GM19238 (cell line): ENCODE measurements at regions not wholly inside any gene's neighbourhood (a gene's known extent, or its start where the extent isn't known, plus 50 kb on each side); places are given as distances from the start of the nearest gene placed in this dataset.

ENCODE experiments used
- DNase-seq: peaks from one replicate; pipeline ENCODE4 v3.0.0; 2011; ENCODE audit warnings: low spot score; ENCODE audit not compliant: insufficient read length

DNA sequence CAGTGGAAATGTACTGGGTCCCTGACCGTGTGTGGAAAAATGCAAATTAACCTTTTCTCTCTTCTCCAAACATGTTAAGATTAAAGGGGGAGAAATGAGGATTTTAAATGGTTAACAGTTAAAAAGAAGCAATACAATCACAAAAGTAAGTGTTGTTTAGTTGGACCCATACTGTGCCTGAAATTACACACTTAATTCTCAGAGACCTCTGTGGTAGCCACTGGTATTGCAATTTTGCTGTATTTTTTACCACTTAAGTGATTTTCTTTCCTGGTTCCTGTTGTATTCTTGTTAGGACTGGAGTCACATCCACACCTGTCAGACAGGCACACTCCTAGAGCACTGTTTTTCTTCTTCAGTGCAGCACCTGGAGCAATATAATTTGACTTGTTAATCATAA, 179.6 kb upstream of the PDGFD start:
- DNase-seq = no peak

DNA sequence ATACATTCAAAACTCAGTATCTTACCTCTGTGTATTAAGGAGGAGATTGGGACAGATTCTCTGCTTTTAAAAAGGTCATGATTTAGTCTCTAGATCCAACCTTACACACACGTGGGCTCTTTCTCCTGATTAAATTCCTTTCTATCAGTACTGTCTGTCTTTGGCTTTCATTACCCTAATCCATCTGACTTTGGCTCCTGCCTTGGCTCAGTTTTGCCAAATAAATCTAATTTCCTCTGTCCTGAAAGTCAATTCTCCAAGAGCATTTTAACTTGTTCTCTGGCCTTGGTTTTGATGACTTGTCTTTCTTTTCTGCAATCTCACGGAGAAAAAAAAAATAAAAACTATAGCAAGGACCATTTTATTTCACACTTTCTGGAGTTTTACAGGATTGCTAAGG, 176.6 kb upstream of the PDGFD start:
- no peak for DNase-seq

GRCh38 chr11:104339380-104339831, 175.5 kb upstream of the PDGFD start:
- DNase-seq = no peak

DNA sequence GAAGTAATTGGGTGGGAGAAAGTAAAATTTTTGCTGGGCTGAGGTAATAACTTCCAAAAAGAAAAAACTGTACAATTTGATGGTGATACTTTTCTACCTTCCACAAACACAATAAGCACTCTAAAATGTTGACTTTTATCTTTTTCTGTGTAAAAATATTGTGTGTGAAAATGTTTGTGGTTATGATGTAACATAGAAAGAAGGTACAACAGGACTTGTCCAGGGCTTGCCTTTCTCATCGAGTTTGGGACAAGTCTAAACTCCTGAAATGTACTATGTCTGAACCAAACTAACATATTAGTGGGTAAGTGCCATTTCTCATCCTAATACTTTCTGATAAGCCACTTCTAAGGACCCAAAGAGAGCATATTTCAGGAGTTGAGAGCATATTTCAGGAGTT, 174.2 kb upstream of the PDGFD start:
- no peak for DNase-seq

DNA sequence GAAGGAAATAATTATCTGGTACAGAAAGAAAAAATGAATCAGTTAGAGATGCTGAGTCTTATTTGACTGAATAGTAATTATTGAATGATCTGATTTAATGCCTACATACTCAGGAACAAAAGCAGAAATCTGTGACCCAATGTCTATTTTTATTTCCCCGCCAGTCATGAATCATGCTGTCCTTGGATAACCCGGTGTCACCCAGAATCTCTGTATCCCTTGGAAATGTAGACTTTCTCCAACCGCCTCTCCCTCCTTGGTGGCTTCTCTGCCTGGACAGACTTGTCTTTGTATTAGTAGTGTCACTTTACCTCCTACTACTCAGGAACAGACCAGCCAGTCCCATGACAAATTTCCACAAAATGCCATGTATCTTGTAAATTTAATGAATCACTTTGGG, 173.3 kb upstream of the PDGFD start:
- DNase-seq = no peak

- DNase-seq = no peak
Measured at GRCh38 chr11:104333977-104334376, 170.0 kb upstream of the PDGFD start.

DNA sequence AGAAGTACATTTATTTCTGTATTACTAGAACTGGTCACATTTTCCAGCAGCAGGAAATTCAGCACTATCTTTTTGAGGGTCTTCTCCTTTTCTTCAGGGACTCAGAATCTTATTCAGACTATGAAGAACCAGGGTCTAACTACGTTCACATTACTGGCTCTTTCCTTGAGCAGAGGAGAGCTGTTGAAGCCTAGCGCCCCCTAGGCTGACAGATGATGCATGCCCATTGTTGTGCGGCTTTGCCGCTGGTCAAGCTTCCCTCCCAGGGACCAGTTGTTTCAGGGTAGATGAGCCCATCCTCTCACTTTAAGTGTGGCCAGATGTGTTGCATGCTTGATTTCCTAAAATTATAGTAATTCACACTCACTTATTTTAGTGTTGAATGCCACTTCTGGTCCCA, 168.2 kb upstream of the PDGFD start:
- no peak for DNase-seq

DNA sequence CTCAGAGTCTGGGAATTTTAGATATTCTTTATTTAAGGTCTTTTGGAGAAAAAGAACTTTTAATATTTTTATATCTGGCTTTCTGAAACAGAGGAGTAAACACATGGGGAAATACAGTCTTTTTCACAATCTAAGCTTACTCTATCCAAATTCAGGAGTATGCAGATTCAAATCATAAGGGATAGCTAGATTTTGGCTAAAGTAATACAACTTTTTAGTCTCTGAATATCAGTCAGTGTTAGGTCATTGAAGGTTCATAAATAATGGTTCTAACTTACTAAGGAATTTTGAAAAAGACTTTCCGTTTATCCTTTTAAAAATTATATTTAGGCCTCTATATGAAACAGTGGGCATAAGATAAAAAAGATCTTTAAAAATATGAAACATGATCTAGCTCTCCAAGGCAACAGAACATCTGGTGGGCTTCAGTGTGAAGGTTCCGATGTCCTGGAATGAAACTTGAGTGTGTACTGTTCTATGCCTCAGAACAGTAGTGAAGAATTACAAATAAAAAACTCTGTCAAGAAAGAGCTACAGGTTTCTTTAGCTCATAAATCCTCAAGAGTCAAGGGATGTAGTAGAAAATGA, 165.2 kb upstream of the PDGFD start:
- DNase-seq = no peak

- no peak for DNase-seq
Measured at GRCh38 chr11:104328512-104328907, 164.6 kb upstream of the PDGFD start.

GRCh38 chr11:104327861-104328511, 164.0 kb upstream of the PDGFD start:
- DNase-seq = no peak

- no peak for DNase-seq
Measured at GRCh38 chr11:104325093-104325492, 161.1 kb upstream of the PDGFD start.

DNA sequence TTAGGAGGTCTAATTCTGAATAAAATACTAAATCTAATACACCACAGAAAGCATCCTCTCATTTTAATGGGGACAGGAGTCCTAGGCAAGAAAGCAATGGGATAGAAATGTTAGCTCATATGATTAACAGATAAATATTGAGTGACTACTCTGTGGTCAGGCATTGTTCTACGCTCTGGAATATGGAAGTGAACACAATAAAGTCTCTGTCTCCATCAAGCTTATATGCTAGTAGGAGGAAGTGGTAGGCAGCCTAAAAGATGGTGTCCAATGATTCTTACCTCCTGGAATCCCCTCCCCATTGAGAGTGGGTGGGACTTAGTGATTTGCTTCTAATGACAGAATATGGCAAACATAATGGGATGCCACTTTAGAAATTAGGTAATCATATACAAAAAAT, 160.3 kb upstream of the PDGFD start:
- no peak for DNase-seq

GRCh38 chr11:104323841-104324240, 159.9 kb upstream of the PDGFD start:
- no peak for DNase-seq

DNA sequence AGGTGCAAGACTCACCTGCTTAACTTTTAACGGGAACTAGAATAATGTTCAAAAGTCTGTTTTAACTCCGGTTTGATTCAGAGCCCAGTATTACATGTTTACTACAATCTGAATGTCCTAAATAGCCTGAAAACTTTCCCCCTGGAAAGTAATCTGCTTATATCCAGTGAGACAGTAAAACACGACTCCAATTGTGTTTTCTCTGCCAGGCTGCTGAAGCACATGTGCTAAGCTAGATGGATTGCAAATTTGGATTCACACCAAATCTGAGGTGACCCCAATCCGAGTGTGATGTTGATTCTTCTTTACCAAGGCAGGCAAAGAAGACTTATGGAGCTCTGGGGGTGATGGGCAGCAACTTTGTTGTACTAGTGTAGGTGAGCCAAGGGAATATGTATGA, 158.7 kb upstream of the PDGFD start:
- no peak for DNase-seq

DNA sequence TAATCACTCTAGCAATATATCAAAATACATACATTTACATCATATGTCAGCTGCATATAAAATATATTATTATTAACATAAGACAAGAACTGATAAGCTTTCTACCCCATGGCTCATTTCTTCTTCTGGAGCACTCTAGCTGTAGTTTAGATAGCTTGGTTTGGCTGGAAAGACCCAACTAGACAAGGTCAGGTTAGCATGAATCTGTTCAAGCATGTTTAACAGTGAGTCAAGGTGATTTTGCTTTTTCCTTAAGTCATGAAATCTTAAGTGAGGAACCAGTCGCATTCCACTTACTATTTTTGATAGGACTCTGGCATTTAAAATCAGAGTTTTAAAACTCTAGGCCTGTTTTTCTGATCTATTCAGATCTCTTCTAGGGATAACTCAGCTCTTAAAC, 157.0 kb upstream of the PDGFD start:
- DNase-seq = no peak

GRCh38 chr11:104320097-104320496, 156.2 kb upstream of the PDGFD start:
- DNase-seq = no peak

GRCh38 chr11:104319396-104319795, 155.4 kb upstream of the PDGFD start:
- no peak for DNase-seq

- no peak for DNase-seq
Measured at GRCh38 chr11:104306862-104307474, 143.0 kb upstream of the PDGFD start.

DNA sequence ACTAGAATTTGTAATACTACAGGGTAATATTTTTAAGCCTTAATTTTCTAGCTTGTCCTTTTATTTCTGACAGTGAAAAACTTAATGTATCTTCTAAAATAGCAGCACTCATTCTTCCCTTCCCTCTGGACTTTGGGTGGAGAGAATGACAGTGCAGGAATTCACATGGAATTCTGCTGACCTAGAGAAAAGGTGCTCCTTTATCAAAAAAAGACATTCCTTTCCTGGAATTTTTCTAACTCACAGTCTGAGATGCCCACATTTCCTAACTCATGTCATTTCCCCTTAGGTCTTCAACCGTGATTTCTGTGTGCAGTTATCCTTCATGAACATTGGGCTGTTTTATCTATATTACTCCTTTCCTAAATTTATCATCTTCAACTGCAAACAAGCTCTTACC, 137.8 kb upstream of the PDGFD start:
- DNase-seq = no peak

DNA sequence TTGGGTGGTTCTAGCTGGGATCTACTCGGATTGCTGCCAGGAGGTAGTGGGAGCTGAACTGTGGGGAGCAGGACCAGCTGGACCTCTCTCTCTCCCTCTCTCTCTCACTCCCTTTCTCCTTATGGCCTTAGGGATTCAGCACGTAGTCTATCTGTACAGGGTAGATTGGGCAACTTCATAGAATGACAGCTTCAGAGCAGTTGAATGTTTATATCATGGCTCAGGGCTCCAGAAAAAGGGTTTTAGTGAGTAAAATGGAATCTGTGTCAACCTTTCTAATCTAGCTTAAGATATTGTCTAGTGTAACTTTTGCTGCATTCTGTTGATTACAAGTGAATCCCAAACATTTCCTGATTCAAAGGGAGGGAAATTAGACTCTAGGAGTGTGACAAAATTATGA, 127.7 kb upstream of the PDGFD start:
- DNase-seq = no peak

DNA sequence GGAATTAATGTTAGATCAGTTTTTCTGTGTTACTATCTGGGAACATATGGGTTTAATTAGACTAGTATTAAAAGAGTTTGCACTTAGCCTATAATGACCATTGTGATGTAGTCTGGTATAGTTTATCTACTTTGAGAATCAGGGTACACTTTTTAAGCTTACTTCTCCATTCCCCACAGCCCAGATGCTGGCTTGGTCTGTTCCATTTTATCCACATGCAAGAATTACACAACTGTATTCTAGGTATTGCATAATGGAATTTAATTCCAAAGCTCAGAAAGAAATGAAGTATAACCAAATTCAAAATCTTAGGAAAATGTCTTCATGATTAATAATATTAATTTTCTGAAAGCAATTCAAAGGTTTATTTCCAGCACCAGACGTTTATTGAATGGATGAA, 122.2 kb upstream of the PDGFD start:
- DNase-seq = no peak

DNA sequence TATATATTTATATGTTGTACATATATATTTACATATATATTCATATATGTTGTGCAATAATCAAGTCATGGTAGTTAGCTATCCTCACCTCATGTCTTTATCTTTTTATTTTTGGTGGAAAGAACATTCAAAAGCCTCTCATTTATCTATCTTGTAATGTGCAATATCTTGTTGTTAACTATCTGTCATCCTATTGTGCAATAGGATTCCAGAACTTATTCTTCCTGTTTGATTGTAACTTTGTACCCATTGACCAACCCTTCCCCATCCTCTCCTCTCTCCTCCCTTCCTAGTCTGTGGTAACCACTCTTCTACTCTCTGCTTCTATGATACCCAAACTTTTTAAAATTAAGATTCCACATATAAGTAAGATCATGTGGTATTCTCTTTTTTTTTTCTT, 115.6 kb upstream of the PDGFD start:
- no peak for DNase-seq

- DNase-seq = no peak
Measured at GRCh38 chr11:104275992-104276391, 112.0 kb upstream of the PDGFD start.
